ENCODE measurements at regions not wholly inside any gene's neighbourhood (a gene's known extent, or its start where the extent isn't known, plus 50 kb on each side); places are given as distances from the start of the nearest gene placed in this dataset.
A peak's percentile ranks its signal among the peaks of the same experiment; 100 is the strongest.

DNA sequence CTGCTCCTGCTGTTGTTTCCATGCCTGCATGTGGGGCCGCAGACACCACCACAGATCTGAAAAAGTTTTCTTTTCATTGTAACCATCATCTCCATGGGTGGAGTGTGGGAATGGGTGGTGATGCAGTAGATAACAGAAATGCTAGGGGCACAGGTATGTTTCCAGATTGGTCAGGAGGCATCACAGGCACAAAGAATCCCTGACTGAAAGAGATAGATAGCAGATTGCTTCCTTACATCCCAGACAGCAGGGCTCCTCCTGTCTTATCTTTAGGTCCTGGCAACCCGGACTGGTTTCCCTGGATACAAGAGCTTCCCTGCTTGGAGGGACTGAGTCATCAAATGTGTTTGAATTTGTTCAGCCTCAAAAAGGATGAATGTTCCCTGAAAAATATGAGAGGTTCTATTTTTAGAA lies 1937.6 kb downstream of the PCDH9 start:
- Histone ChIP-seq H3K4me1 (ENCODE audit: control insufficient read depth in 4 of 4, insufficient read depth in 4 of 4, low read length in 3 of 4) (no peaks in the 10 kb centered on the region), H3K4me3 (ENCODE audit: low read depth in 1 of 3, low read length in 3 of 3) (no peak overlapping the region), H3K9ac (ENCODE audit: low read depth in 1 of 2, low read length in 2 of 2) (no peak overlapping the region), H3K27me3 (ENCODE audit: control insufficient read depth in 4 of 4, insufficient read depth in 4 of 4, low read length in 3 of 4) (no peaks in the 10 kb centered on the region), H3K36me3 (ENCODE audit: control insufficient read depth in 4 of 4, insufficient read depth in 3 of 4, low read depth in 1 of 4, low read length in 3 of 4) (no peaks in the 10 kb centered on the region), H3K27ac (ENCODE audit: low read depth in 1 of 2, low read length in 2 of 2) (no peak overlapping the region), H3K9me3 (ENCODE audit: control insufficient read depth in 4 of 4, low read length in 3 of 4) (no peaks in the 10 kb centered on the region)
- TF ChIP-seq FOXA1 (IDR thresholded peaks at IDR 0.05) (no peak), MAX (IDR thresholded peaks at IDR 0.05) (no peak), NR2F2 (IDR thresholded peaks at IDR 0.05) (no peak), JUND (IDR thresholded peaks at IDR 0.05) (no peak), GABPA (IDR thresholded peaks at IDR 0.05 in 1 of 2, conservative IDR thresholded peaks at IDR 0.05 in 1 of 2) (no peak), TAF1 (conservative IDR thresholded peaks at IDR 0.05) (no peak)
- TF ChIP-seq, protein P1, sequence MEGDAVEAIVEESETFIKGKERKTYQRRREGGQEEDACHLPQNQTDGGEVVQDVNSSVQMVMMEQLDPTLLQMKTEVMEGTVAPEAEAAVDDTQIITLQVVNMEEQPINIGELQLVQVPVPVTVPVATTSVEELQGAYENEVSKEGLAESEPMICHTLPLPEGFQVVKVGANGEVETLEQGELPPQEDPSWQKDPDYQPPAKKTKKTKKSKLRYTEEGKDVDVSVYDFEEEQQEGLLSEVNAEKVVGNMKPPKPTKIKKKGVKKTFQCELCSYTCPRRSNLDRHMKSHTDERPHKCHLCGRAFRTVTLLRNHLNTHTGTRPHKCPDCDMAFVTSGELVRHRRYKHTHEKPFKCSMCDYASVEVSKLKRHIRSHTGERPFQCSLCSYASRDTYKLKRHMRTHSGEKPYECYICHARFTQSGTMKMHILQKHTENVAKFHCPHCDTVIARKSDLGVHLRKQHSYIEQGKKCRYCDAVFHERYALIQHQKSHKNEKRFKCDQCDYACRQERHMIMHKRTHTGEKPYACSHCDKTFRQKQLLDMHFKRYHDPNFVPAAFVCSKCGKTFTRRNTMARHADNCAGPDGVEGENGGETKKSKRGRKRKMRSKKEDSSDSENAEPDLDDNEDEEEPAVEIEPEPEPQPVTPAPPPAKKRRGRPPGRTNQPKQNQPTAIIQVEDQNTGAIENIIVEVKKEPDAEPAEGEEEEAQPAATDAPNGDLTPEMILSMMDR (IDR thresholded peaks at IDR 0.05; ENCODE audit: low read depth, low read length, missing input control): no peak
- TF ChIP-seq, protein P2, sequence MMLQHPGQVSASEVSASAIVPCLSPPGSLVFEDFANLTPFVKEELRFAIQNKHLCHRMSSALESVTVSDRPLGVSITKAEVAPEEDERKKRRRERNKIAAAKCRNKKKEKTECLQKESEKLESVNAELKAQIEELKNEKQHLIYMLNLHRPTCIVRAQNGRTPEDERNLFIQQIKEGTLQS (IDR thresholded peaks at IDR 0.05): no peak
- 36% methylated on average over 2 of the region's 2 CpGs for WGBS
- no peak for DNase-seq (ENCODE audit: low spot score)

DNA sequence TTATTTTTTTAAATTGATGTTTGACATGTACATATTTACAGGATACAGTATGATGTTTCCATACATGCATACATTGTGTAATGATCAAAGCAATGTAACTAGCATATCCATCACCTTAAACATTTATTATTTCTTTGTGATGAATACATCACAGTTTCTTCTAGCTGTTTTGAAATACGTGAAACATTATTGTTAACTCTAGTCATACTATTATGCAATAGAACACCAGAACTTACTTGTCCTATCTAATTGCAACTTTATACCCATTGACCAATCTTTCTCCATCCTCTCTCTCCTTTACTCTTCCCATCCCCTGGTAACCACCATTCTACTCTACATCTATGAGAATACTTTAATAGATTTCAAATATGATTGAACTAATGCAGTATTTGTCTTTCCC lies 1942.7 kb downstream of the PCDH9 start:
- DNase-seq (ENCODE audit: low spot score): no peak
- Histone ChIP-seq H3K9ac (ENCODE audit: low read depth in 1 of 2, low read length in 2 of 2) (no peak overlapping the region), H3K27ac (ENCODE audit: low read depth in 1 of 2, low read length in 2 of 2) (no peak overlapping the region), H3K36me3 (ENCODE audit: control insufficient read depth in 4 of 4, insufficient read depth in 3 of 4, low read depth in 1 of 4, low read length in 3 of 4) (no peaks in the 10 kb centered on the region), H3K4me3 (ENCODE audit: low read depth in 1 of 3, low read length in 3 of 3) (no peak overlapping the region), H3K4me1 (ENCODE audit: control insufficient read depth in 4 of 4, insufficient read depth in 4 of 4, low read length in 3 of 4) (no peaks in the 10 kb centered on the region), H3K9me3 (ENCODE audit: control insufficient read depth in 4 of 4, low read length in 3 of 4) (no peaks in the 10 kb centered on the region), H3K27me3 (ENCODE audit: control insufficient read depth in 4 of 4, insufficient read depth in 4 of 4, low read length in 3 of 4) (no peaks in the 10 kb centered on the region)
- no peak for TF ChIP-seq RAD21 (IDR thresholded peaks at IDR 0.05)
- no peak for TF ChIP-seq TAF1 (conservative IDR thresholded peaks at IDR 0.05)
- TF ChIP-seq YY1 (IDR thresholded peaks at IDR 0.05): no peak
- no peak for TF ChIP-seq HNF4G (IDR thresholded peaks at IDR 0.05)
- WGBS: 77% methylated on average over 1 of the region's 1 CpG

DNA sequence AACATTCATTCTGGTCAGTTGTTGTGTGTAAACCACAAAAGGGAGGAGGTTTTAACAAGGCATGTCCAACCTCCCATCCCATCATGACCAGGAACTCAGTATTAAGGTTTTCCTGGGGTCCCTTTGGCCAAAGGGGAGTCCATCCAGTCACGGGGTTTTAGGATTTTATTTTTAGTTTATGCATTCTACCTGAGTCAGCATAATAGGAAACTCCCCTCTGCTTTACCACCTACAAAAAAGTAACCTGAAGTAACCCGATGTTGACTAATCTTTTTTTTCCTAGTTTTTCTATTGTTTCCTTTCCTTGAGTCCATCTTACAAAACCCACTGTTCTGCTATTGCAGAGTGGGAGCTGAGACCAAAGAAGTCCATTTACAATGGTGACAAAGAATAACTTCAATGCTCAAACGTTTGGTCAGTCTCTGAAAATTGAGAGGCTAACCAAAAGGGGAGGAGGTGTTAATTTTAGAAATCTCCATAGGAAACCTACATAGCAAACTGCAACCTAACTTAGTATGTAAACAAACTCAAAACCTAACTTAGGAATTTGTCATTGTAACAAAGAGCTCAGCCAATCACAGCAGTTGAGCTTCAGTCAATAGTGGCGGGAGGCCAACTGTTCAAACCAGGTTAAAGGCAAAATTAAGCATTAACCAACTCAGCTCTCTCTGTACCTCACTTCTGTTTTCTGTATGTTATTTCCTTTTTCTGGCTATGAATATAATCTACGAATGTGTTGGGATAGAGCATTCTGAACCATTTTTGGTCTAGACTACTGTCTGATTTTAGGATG lies 1954.1 kb downstream of the PCDH9 start:
- Histone ChIP-seq H3K4me1 (ENCODE audit: control insufficient read depth in 4 of 4, insufficient read depth in 4 of 4, low read length in 3 of 4) (peaks cover 0 to 6% (median 0%) of the 10 kb centered on the region in 4 donors), H3K27ac (ENCODE audit: low read depth in 1 of 2, low read length in 2 of 2) (no peak overlapping the region), H3K27me3 (ENCODE audit: control insufficient read depth in 4 of 4, insufficient read depth in 4 of 4, low read length in 3 of 4) (no peaks in the 10 kb centered on the region), H3K9ac (ENCODE audit: low read depth in 1 of 2, low read length in 2 of 2) (no peak overlapping the region), H3K36me3 (ENCODE audit: control insufficient read depth in 4 of 4, insufficient read depth in 3 of 4, low read depth in 1 of 4, low read length in 3 of 4) (no peaks in the 10 kb centered on the region), H3K9me3 (ENCODE audit: control insufficient read depth in 4 of 4, low read length in 3 of 4) (peaks cover 0 to 9% (median 4%) of the 10 kb centered on the region in 4 donors), H3K4me3 (ENCODE audit: low read depth in 1 of 3, low read length in 3 of 3) (peak overlapping the region in 1 of 3 donors; percentile 12)
- DNase-seq (ENCODE audit: low spot score): no peak
- WGBS: 58% methylated on average over 5 of the region's 5 CpGs
- TF ChIP-seq, protein P3, sequence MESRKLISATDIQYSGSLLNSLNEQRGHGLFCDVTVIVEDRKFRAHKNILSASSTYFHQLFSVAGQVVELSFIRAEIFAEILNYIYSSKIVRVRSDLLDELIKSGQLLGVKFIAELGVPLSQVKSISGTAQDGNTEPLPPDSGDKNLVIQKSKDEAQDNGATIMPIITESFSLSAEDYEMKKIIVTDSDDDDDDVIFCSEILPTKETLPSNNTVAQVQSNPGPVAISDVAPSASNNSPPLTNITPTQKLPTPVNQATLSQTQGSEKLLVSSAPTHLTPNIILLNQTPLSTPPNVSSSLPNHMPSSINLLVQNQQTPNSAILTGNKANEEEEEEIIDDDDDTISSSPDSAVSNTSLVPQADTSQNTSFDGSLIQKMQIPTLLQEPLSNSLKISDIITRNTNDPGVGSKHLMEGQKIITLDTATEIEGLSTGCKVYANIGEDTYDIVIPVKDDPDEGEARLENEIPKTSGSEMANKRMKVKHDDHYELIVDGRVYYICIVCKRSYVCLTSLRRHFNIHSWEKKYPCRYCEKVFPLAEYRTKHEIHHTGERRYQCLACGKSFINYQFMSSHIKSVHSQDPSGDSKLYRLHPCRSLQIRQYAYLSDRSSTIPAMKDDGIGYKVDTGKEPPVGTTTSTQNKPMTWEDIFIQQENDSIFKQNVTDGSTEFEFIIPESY (IDR thresholded peaks at IDR 0.05): no peak
- TF ChIP-seq YY1 (IDR thresholded peaks at IDR 0.05) (no peak), EGR1 (IDR thresholded peaks at IDR 0.05; ENCODE audit: low read depth in 2 of 2) (no peak), SP1 (IDR thresholded peaks at IDR 0.05) (peak; percentile 64), FOXA1 (IDR thresholded peaks at IDR 0.05) (no peak), RAD21 (IDR thresholded peaks at IDR 0.05) (no peak), HNF4G (IDR thresholded peaks at IDR 0.05) (no peak), FOXA2 (IDR thresholded peaks at IDR 0.05) (peak; percentile 67), REST (IDR thresholded peaks at IDR 0.05) (no peak), MAX (IDR thresholded peaks at IDR 0.05) (no peak), GABPA (IDR thresholded peaks at IDR 0.05 in 1 of 2, conservative IDR thresholded peaks at IDR 0.05 in 1 of 2) (no peak), TAF1 (conservative IDR thresholded peaks at IDR 0.05) (no peak), NR2F2 (IDR thresholded peaks at IDR 0.05) (no peak), RXRA (IDR thresholded peaks at IDR 0.05) (peak in 1 of 2 donors; percentile 10), HNF4A (conservative IDR thresholded peaks at IDR 0.05) (peak in 1 of 2 donors; percentile 10)
- TF ChIP-seq, protein P2 (IDR thresholded peaks at IDR 0.05): no peak

Measured in liver (tissue), 8 donors.